ENCODE measurements at regions not wholly inside any gene's neighbourhood (a gene's known extent, or its start where the extent isn't known, plus 50 kb on each side); places are given as distances from the start of the nearest gene placed in this dataset.

- H3K36me3 ChIP-seq (ENCODE audit: insufficient read depth, low read length, poor library complexity, severe bottlenecking) = no peaks in the 10 kb centered on the region
- BruUV-seq (replicated peaks) = no TSS peak
- no peaks in the 10 kb centered on the region for H3K4me1 ChIP-seq (ENCODE audit: insufficient read depth, low read length, poor library complexity, severe bottlenecking)
- TF ChIP-seq CTCF (conservative IDR thresholded peaks at IDR 0.05; ENCODE audit: low read depth, low read length) (no peak), EZH2 (IDR thresholded peaks at IDR 0.05; ENCODE audit: borderline replicate concordance, low read depth, low read length, poor library complexity, severe bottlenecking) (no peak)
- DNase-seq (ENCODE audit: low spot score) = no peak
- no peak overlapping the region for H3K4me3 ChIP-seq (ENCODE audit: low read depth, low read length, poor library complexity, severe bottlenecking)
- ChIA-PET CTCF (no interaction called here), POLR2A (ENCODE audit: low non-redundant PET) (no interaction called here)
- H3K27me3 ChIP-seq (replicated peaks; ENCODE audit: insufficient read depth, low read depth, low read length, poor library complexity) = no peaks in the 10 kb centered on the region
- no peak overlapping the region for H3K27ac ChIP-seq (ENCODE audit: low read depth, low read length, poor library complexity, severe bottlenecking)
- no peaks in the 10 kb centered on the region for H3K9me3 ChIP-seq (ENCODE audit: low read depth, low read length, poor library complexity, severe bottlenecking)
- intact Hi-C loops (cut with micrococcal nuclease; ENCODE audit: unreplicated experiment) = no loop called here
Observed at GRCh38 chr18:30582078-30582477, 460.5 kb downstream of the DSC3 start.

- no peaks in the 10 kb centered on the region for H3K4me1 ChIP-seq (ENCODE audit: insufficient read depth, low read length, poor library complexity, severe bottlenecking)
- H3K27me3 ChIP-seq (replicated peaks; ENCODE audit: insufficient read depth, low read depth, low read length, poor library complexity) = no peaks in the 10 kb centered on the region
- intact Hi-C loops (cut with micrococcal nuclease; ENCODE audit: unreplicated experiment) = no loop called here
- H3K4me3 ChIP-seq (ENCODE audit: low read depth, low read length, poor library complexity, severe bottlenecking) = no peak overlapping the region
- ChIA-PET CTCF (no interaction called here), POLR2A (ENCODE audit: low non-redundant PET) (no interaction called here)
- TF ChIP-seq EZH2 (IDR thresholded peaks at IDR 0.05; ENCODE audit: borderline replicate concordance, low read depth, low read length, poor library complexity, severe bottlenecking) (no peak), CTCF (conservative IDR thresholded peaks at IDR 0.05; ENCODE audit: low read depth, low read length) (no peak)
- DNase-seq (ENCODE audit: low spot score) = no peak
- no TSS peak for BruUV-seq (replicated peaks)
- no peak overlapping the region for H3K27ac ChIP-seq (ENCODE audit: low read depth, low read length, poor library complexity, severe bottlenecking)
- no peaks in the 10 kb centered on the region for H3K9me3 ChIP-seq (ENCODE audit: low read depth, low read length, poor library complexity, severe bottlenecking)
- no peaks in the 10 kb centered on the region for H3K36me3 ChIP-seq (ENCODE audit: insufficient read depth, low read length, poor library complexity, severe bottlenecking)
Observed at GRCh38 chr18:30578707-30579106, 463.8 kb downstream of the DSC3 start.

GRCh38 chr18:30572214-30572613, 470.3 kb downstream of the DSC3 start:
- ChIA-PET POLR2A (ENCODE audit: low non-redundant PET) (no interaction called here), CTCF (no interaction called here)
- no TSS peak for BruUV-seq (replicated peaks)
- TF ChIP-seq CTCF (conservative IDR thresholded peaks at IDR 0.05; ENCODE audit: low read depth, low read length) (no peak), EZH2 (IDR thresholded peaks at IDR 0.05; ENCODE audit: borderline replicate concordance, low read depth, low read length, poor library complexity, severe bottlenecking) (no peak)
- Histone ChIP-seq H3K27me3 (replicated peaks; ENCODE audit: insufficient read depth, low read depth, low read length, poor library complexity) (no peaks in the 10 kb centered on the region), H3K4me1 (ENCODE audit: insufficient read depth, low read length, poor library complexity, severe bottlenecking) (no peaks in the 10 kb centered on the region), H3K36me3 (ENCODE audit: insufficient read depth, low read length, poor library complexity, severe bottlenecking) (no peaks in the 10 kb centered on the region), H3K9me3 (ENCODE audit: low read depth, low read length, poor library complexity, severe bottlenecking) (no peaks in the 10 kb centered on the region), H3K4me3 (ENCODE audit: low read depth, low read length, poor library complexity, severe bottlenecking) (no peak overlapping the region), H3K27ac (ENCODE audit: low read depth, low read length, poor library complexity, severe bottlenecking) (no peak overlapping the region)
- DNase-seq (ENCODE audit: low spot score) = no peak
- intact Hi-C loops (cut with micrococcal nuclease; ENCODE audit: unreplicated experiment) = no loop called here

Measured in A673 (cell line).